Fibroblast of lung (primary cell): ENCODE measurements at regions not wholly inside any gene's neighbourhood (a gene's known extent, or its start where the extent isn't known, plus 50 kb on each side); places are given as distances from the start of the nearest gene placed in this dataset.
A peak's percentile ranks its signal among the peaks of the same experiment; 100 is the strongest.

Experiments
- DNase-seq, 2 donors: peaks; one replicate each; pipeline versions ENCODE4 v3.0.0 to v3.0.0-alpha.2; 2010; ENCODE audit warnings: low read depth in 2 of 2
- H2AFZ ChIP-seq: 2 replicates; pipeline ENCODE4 v1.5.1; 2012; ENCODE audit warnings: low read length, control low read depth, inconsistent platforms
- H3K27ac ChIP-seq: 2 replicates; pipeline ENCODE4 v1.5.1; 2011; ENCODE audit warnings: low read length, control low read depth; ENCODE audit not compliant: insufficient read depth
- H3K27me3 ChIP-seq: 2 replicates; pipeline ENCODE4 v1.5.1; 2011; ENCODE audit warnings: mild to moderate bottlenecking, low read length; ENCODE audit not compliant: control insufficient read depth, insufficient read depth
- H3K36me3 ChIP-seq: 2 replicates; pipeline ENCODE4 v1.5.1; 2011; ENCODE audit warnings: low read length; ENCODE audit not compliant: control insufficient read depth, insufficient read depth
- H3K4me1 ChIP-seq: 2 replicates; pipeline ENCODE4 v1.5.1; 2011; ENCODE audit warnings: low read length; ENCODE audit not compliant: control insufficient read depth, insufficient read depth; ENCODE audit errors: extremely low read depth
- H3K4me2 ChIP-seq: 2 replicates; pipeline ENCODE4 v1.5.1; 2011; ENCODE audit warnings: low read length, control low read depth; ENCODE audit not compliant: insufficient read depth; ENCODE audit errors: extremely low read depth
- H3K4me3 ChIP-seq, 4 experiments: fragments of 200-600 bp in 1 of 4; sonication (generic) in 1 of 4; replicated peaks in 1 of 4; 2 replicates each; pipeline ENCODE4 v1.5.1; 2011 to 2016; ENCODE audit warnings: low read length in 4 of 4, low read depth in 3 of 4, mild to moderate bottlenecking in 3 of 4, control low read depth in 2 of 4, inconsistent platforms in 1 of 4, mixed read lengths in 1 of 4; ENCODE audit not compliant: insufficient read depth in 1 of 4; ENCODE audit errors: control extremely low read depth in 1 of 4
- H3K79me2 ChIP-seq: 2 replicates; pipeline ENCODE4 v1.5.1; 2012; ENCODE audit warnings: mild to moderate bottlenecking, low read length, inconsistent platforms; ENCODE audit not compliant: control insufficient read depth, insufficient read depth
- H3K9ac ChIP-seq: 2 replicates; pipeline ENCODE4 v1.5.1; 2011; ENCODE audit warnings: mild to moderate bottlenecking, low read length, control low read depth; ENCODE audit not compliant: insufficient read depth
- H3K9me3 ChIP-seq: 2 replicates; pipeline ENCODE4 v1.5.1; 2012; ENCODE audit warnings: low read depth, low read length; ENCODE audit not compliant: control insufficient read depth, insufficient read depth
- H4K20me1 ChIP-seq: 2 replicates; pipeline ENCODE4 v1.5.1; 2011; ENCODE audit warnings: low read length; ENCODE audit not compliant: control insufficient read depth, insufficient read depth; ENCODE audit errors: extremely low read depth
- CTCF ChIP-seq, 2 donors: IDR thresholded peaks in 1 of 2; conservative IDR thresholded peaks in 1 of 2; 1 replicate in 1 of 2; 2 replicates in 1 of 2; pipeline ENCODE4 v1.5.1; 2011 to 2012; ENCODE audit warnings: low read length in 2 of 2, control low read depth in 1 of 2, inconsistent platforms in 1 of 2, low read depth in 1 of 2, mild to moderate bottlenecking in 1 of 2
- EZH2 ChIP-seq: IDR thresholded peaks from 2 replicates; pipeline ENCODE4 v1.5.1; 2012; ENCODE audit warnings: low read length, control low read depth, mild to moderate bottlenecking; ENCODE audit errors: missing control alignments

- H3K36me3 ChIP-seq = no peaks in the 10 kb centered on the region
- no peak for DNase-seq
These were observed 276.9 kb downstream of the GATA3 start for GRCh38 chr10:8331387-8331786.

GRCh38 chr10:8331896-8332729, 277.6 kb downstream of the GATA3 start:
- H3K27ac ChIP-seq = no peak overlapping the region

More at GRCh38 chr10:8331387-8331786, 276.9 kb downstream of the GATA3 start:
- Histone ChIP-seq H3K4me3 (no peak overlapping the region), H3K4me1 (no peaks in the 10 kb centered on the region), H3K27me3 (no peaks in the 10 kb centered on the region), H2AFZ (no peak overlapping the region), H3K27ac (no peak overlapping the region), H3K79me2 (no peaks in the 10 kb centered on the region), H3K4me2 (no peak overlapping the region), H4K20me1 (no peaks in the 10 kb centered on the region), H3K9me3 (no peaks in the 10 kb centered on the region), H3K9ac (no peak overlapping the region)
- TF ChIP-seq EZH2 (no peak), CTCF (conservative IDR thresholded peaks at IDR 0.05 in 1 of 2, IDR thresholded peaks at IDR 0.05 in 1 of 2; ENCODE audit: low read depth in 1 of 2, low read length in 2 of 2) (no peak)

GRCh38 chr10:8332730-8333111, 278.2 kb downstream of the GATA3 start:
- no peak overlapping the region for H2AFZ ChIP-seq
- H3K36me3 ChIP-seq = no peaks in the 10 kb centered on the region
- H3K4me3 ChIP-seq = peak overlapping the region in 1 of 4 experiments; percentile 35

More at GRCh38 chr10:8331896-8332729, 277.6 kb downstream of the GATA3 start:
- H3K4me2 ChIP-seq = peak overlapping the region; percentile 32
- H3K79me2 ChIP-seq = no peaks in the 10 kb centered on the region
- H3K4me3 ChIP-seq = peak overlapping the region in 2 of 4 experiments; percentile 20 to 35
- no peak overlapping the region for H3K9ac ChIP-seq
- no peaks in the 10 kb centered on the region for H4K20me1 ChIP-seq
- no peaks in the 10 kb centered on the region for H3K36me3 ChIP-seq
- H3K27me3 ChIP-seq = no peaks in the 10 kb centered on the region
- peak; percentile 16 to 80 for DNase-seq
- no peaks in the 10 kb centered on the region for H3K9me3 ChIP-seq
- H2AFZ ChIP-seq = no peak overlapping the region
- TF ChIP-seq CTCF (conservative IDR thresholded peaks at IDR 0.05 in 1 of 2, IDR thresholded peaks at IDR 0.05 in 1 of 2; ENCODE audit: low read depth in 1 of 2, low read length in 2 of 2) (no peak), EZH2 (no peak)
- H3K4me1 ChIP-seq = no peaks in the 10 kb centered on the region

More at GRCh38 chr10:8332730-8333111, 278.2 kb downstream of the GATA3 start:
- Histone ChIP-seq H3K9me3 (no peaks in the 10 kb centered on the region), H3K27ac (no peak overlapping the region), H4K20me1 (no peaks in the 10 kb centered on the region), H3K9ac (no peak overlapping the region), H3K4me1 (no peaks in the 10 kb centered on the region), H3K79me2 (no peaks in the 10 kb centered on the region), H3K4me2 (no peak overlapping the region), H3K27me3 (no peaks in the 10 kb centered on the region)
- TF ChIP-seq EZH2 = no peak
- no peak for TF ChIP-seq CTCF (conservative IDR thresholded peaks at IDR 0.05 in 1 of 2, IDR thresholded peaks at IDR 0.05 in 1 of 2; ENCODE audit: low read depth in 1 of 2, low read length in 2 of 2)
- no peak for DNase-seq
